ENCODE measurements at regions not wholly inside any gene's neighbourhood (a gene's known extent, or its start where the extent isn't known, plus 50 kb on each side); places are given as distances from the start of the nearest gene placed in this dataset.

DNA sequence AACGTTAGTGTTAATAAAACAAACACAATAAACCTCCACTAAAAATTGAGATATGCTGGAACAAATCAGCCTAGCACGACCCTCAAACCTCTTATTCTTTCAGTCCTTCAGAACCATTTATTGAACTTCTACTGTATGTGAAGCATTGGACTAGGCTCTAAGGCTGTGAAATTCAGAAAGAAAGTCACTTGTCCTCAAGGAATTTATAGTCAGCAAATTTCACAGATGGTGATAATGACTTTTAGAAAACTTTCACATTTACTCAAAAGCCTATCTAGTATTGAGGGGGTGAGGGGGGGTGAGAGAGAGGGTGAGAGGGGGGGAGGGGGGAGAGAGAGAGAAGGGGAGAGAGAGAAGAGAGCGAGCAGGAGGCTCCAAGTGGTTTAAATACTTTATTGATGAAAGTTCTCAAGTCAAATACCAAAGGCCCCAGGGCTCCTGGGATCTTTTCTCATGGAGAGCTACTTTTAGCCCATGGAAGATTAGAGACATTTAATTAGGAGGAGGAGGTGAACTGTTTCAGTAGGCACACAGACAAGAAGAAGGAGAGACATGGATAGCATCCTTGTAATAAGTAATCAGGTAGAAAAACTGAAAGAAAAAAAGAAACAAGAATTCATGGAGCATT, 66.3 kb upstream of the SSX2IP start:
- TF ChIP-seq CTCF (IDR thresholded peaks at IDR 0.05 in 4 of 5, conservative IDR thresholded peaks at IDR 0.05 in 1 of 5) (no peak), POLR2A (IDR thresholded peaks at IDR 0.05) (no peak)
